ENCODE measurements at regions not wholly inside any gene's neighbourhood (a gene's known extent, or its start where the extent isn't known, plus 50 kb on each side); places are given as distances from the start of the nearest gene placed in this dataset.

DNA sequence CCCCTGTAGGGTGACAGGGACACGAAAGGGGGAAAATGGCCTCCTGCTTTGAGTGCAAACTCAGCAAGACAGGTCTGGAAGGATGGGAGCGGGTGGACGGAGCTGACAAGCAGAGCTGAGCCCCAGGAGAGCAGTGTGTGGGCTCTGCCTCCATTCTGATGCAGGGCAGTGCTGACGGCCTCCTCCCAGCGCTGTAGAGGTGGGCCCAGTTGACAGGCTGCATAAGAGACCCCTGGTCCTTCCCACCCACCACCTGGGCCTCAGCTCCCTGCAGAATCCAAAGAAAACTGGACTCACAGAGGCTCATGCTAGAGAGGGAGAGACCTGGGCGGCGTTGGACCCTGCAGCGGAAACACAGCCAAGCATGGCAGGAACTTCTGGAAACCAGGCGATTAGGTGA lies 1113.4 kb downstream of the BRD1 start:
- DNase-seq (ENCODE audit: low read depth): no peak
- H3K4me3 ChIP-seq (ENCODE audit: control insufficient read depth, low read depth, low read length): no peak overlapping the region
- TF ChIP-seq, protein P1, sequence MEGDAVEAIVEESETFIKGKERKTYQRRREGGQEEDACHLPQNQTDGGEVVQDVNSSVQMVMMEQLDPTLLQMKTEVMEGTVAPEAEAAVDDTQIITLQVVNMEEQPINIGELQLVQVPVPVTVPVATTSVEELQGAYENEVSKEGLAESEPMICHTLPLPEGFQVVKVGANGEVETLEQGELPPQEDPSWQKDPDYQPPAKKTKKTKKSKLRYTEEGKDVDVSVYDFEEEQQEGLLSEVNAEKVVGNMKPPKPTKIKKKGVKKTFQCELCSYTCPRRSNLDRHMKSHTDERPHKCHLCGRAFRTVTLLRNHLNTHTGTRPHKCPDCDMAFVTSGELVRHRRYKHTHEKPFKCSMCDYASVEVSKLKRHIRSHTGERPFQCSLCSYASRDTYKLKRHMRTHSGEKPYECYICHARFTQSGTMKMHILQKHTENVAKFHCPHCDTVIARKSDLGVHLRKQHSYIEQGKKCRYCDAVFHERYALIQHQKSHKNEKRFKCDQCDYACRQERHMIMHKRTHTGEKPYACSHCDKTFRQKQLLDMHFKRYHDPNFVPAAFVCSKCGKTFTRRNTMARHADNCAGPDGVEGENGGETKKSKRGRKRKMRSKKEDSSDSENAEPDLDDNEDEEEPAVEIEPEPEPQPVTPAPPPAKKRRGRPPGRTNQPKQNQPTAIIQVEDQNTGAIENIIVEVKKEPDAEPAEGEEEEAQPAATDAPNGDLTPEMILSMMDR (IDR thresholded peaks at IDR 0.05; ENCODE audit: control insufficient read depth, insufficient read depth, low read depth, low read length, missing control alignments): no peak

- TF ChIP-seq, protein P1 (IDR thresholded peaks at IDR 0.05; ENCODE audit: control insufficient read depth, insufficient read depth, low read depth, low read length, missing control alignments): no peak
- no peak overlapping the region for H3K4me3 ChIP-seq (ENCODE audit: control insufficient read depth, low read depth, low read length)
- no peak for DNase-seq (ENCODE audit: low read depth)
Observed at GRCh38 chr22:48713272-48714205, 1114.1 kb downstream of the BRD1 start.

GRCh38 chr22:48712558-48713271 lies 1115.0 kb downstream of the BRD1 start:
- TF ChIP-seq, protein P1 (IDR thresholded peaks at IDR 0.05; ENCODE audit: control insufficient read depth, insufficient read depth, low read depth, low read length, missing control alignments): no peak
- DNase-seq (ENCODE audit: low read depth): no peak
- no peak overlapping the region for H3K4me3 ChIP-seq (ENCODE audit: control insufficient read depth, low read depth, low read length)

DNA sequence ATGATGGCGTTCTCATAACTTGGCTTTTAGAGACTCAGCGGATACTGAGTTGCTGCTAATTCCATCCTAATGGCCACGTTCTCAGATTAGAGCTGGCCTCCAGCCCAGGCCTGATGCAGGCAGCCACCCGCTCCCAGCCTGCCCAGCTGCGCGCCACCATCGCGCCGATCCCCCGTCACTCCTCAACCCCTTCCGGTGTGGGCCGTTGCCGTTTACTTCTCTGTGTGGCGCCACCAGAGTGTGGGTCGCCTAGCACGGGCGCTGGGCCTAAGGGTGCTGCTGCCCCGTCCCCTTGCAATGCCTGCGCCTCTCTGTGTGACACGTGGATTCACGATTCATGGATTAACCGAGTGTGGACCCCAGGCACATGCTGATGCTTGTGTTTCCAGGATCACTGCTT lies 1116.0 kb downstream of the BRD1 start:
- DNase-seq (ENCODE audit: low read depth): no peak
- no peak overlapping the region for H3K4me3 ChIP-seq (ENCODE audit: control insufficient read depth, low read depth, low read length)
- TF ChIP-seq, protein P1 (IDR thresholded peaks at IDR 0.05; ENCODE audit: control insufficient read depth, insufficient read depth, low read depth, low read length, missing control alignments): no peak

GRCh38 chr22:48711031-48711431 lies 1116.6 kb downstream of the BRD1 start:
- no peak overlapping the region for H3K4me3 ChIP-seq (ENCODE audit: control insufficient read depth, low read depth, low read length)
- TF ChIP-seq, protein P1 (IDR thresholded peaks at IDR 0.05; ENCODE audit: control insufficient read depth, insufficient read depth, low read depth, low read length, missing control alignments): no peak
- no peak for DNase-seq (ENCODE audit: low read depth)

DNA sequence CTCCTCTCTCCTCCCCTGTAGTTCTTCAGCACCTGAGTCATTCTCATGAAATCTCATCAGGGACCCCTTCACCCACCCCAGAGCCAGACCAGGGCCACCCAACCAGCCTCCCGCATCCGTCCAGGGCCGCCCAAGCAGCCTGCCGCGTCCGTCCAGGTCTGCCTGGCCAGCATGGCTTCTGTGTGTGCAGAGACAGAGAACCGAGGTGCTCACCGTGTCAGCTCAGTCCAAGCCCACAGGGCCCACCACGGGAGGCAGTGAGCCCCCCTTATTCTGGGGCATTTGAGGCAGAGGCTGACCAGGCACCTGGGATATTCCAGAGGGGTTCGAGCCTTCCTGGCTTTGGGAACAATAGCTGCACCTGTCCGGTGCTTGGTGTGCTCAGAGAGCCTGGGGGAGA lies 1117.3 kb downstream of the BRD1 start:
- DNase-seq (ENCODE audit: low read depth): no peak
- TF ChIP-seq, protein P1 (IDR thresholded peaks at IDR 0.05; ENCODE audit: control insufficient read depth, insufficient read depth, low read depth, low read length, missing control alignments): no peak

More for the DNA sequence above, 1117.3 kb downstream of the BRD1 start:
- no peak overlapping the region for H3K4me3 ChIP-seq (ENCODE audit: control insufficient read depth, low read depth, low read length)

Data from AG09309 (cell line).